HG03175 (cell line): ENCODE measurements at regions not wholly inside any gene's neighbourhood (a gene's known extent, or its start where the extent isn't known, plus 50 kb on each side); places are given as distances from the start of the nearest gene placed in this dataset.
A peak's percentile ranks its signal among the peaks of the same experiment; 100 is the strongest.
"Not testable (repeated sequence)": the region's sequence is repeated elsewhere in the genome, so short reads cannot be mapped to it uniquely, and the experiment has no call there.

Experiments
- ATAC-seq: cut with Tn5 transposase; IDR thresholded peaks from one replicate; pipeline ENCODE4 v1.9.1; 2021; ENCODE audit warnings: mild to moderate bottlenecking, moderate library complexity; ENCODE audit not compliant: unreplicated experiment

GRCh38 chr6:92737983-92738382, 681.4 kb downstream of the EPHA7 start:
- no peak for ATAC-seq

- no peak for ATAC-seq
Measured at GRCh38 chr6:92723390-92723931, 695.9 kb downstream of the EPHA7 start.

- no peak for ATAC-seq
Measured at GRCh38 chr6:92719773-92720172, 699.6 kb downstream of the EPHA7 start.

GRCh38 chr6:92716638-92717037, 702.7 kb downstream of the EPHA7 start:
- ATAC-seq = no peak

- ATAC-seq = no peak
Measured at GRCh38 chr6:92715991-92716390, 703.4 kb downstream of the EPHA7 start.

GRCh38 chr6:92714346-92714745, 705.0 kb downstream of the EPHA7 start:
- no peak for ATAC-seq

- ATAC-seq = peak; percentile 74
Measured at GRCh38 chr6:92710048-92710447, 709.3 kb downstream of the EPHA7 start.

- no peak for ATAC-seq
Measured at GRCh38 chr6:92708945-92709344, 710.4 kb downstream of the EPHA7 start.

- ATAC-seq = no peak
Measured at GRCh38 chr6:92708270-92708669, 711.1 kb downstream of the EPHA7 start.

- no peak for ATAC-seq
Measured at GRCh38 chr6:92706976-92707375, 712.4 kb downstream of the EPHA7 start.

- no peak for ATAC-seq
Measured at GRCh38 chr6:92701425-92702096, 717.8 kb downstream of the EPHA7 start.

GRCh38 chr6:92700411-92700810, 718.9 kb downstream of the EPHA7 start:
- no peak for ATAC-seq

GRCh38 chr6:92690997-92691599, 728.3 kb downstream of the EPHA7 start:
- ATAC-seq = no peak

- no peak for ATAC-seq
Measured at GRCh38 chr6:92688342-92688741, 731.0 kb downstream of the EPHA7 start.

- ATAC-seq = no peak
Measured at GRCh38 chr6:92687278-92687677, 732.1 kb downstream of the EPHA7 start.

- no peak for ATAC-seq
Measured at GRCh38 chr6:92684386-92684785, 735.0 kb downstream of the EPHA7 start.

GRCh38 chr6:92683748-92684147, 735.6 kb downstream of the EPHA7 start:
- no peak for ATAC-seq

GRCh38 chr6:92682516-92683398, 736.6 kb downstream of the EPHA7 start:
- ATAC-seq = no peak

- no peak for ATAC-seq
Measured at GRCh38 chr6:92681401-92681800, 738.0 kb downstream of the EPHA7 start.

GRCh38 chr6:92671462-92671861, 747.9 kb downstream of the EPHA7 start:
- ATAC-seq = not testable (repeated sequence)

GRCh38 chr6:92667843-92668242, 751.5 kb downstream of the EPHA7 start:
- ATAC-seq = no peak
